Esophagus muscularis mucosa (tissue), 4 donors: ENCODE measurements at regions not wholly inside any gene's neighbourhood (a gene's known extent, or its start where the extent isn't known, plus 50 kb on each side); places are given as distances from the start of the nearest gene placed in this dataset.

ENCODE experiments used
- DNase-seq: peaks from one replicate; pipeline ENCODE4 v3.0.0-alpha.2; 2017; ENCODE audit errors: extremely low spot score
- H3K27ac ChIP-seq, 4 donors: fragments of 200-600 bp; sonication (generic); replicated peaks in 1 of 4; 1 replicate in 3 of 4; 2 replicates in 1 of 4; pipeline ENCODE4 v1.5.1; 2016 to 2019; ENCODE audit warnings: mild to moderate bottlenecking in 1 of 4
- H3K27me3 ChIP-seq, 4 donors: fragments of 200-600 bp; sonication (generic); one replicate each; pipeline versions ENCODE4 v1.5.1 to v1.6.0; 2016 to 2019
- H3K36me3 ChIP-seq, 4 donors: fragments of 200-600 bp; sonication (generic); one replicate each; pipeline ENCODE4 v1.5.1; 2016 to 2019
- H3K4me1 ChIP-seq, 4 donors: fragments of 200-600 bp; sonication (generic); one replicate each; pipeline ENCODE4 v1.5.1; 2016 to 2019
- H3K4me3 ChIP-seq, 4 donors: fragments of 200-600 bp; sonication (generic); 1 replicate in 2 of 4; 2 replicates in 2 of 4; pipeline ENCODE4 v1.5.1; 2016 to 2019; ENCODE audit warnings: mild to moderate bottlenecking in 4 of 4, moderate library complexity in 1 of 4
- H3K9me3 ChIP-seq, 4 donors: fragments of 200-600 bp; sonication (generic); 1 replicate in 3 of 4; 2 replicates in 1 of 4; pipeline ENCODE4 v1.5.1; 2016 to 2019
- CTCF ChIP-seq, 3 experiments: fragments of 200-600 bp in 2 of 3; fragments of 450-650 bp in 1 of 3; sonication (generic) in 2 of 3; IDR thresholded peaks; one replicate each; pipeline ENCODE4 v1.5.1; 2017 to 2019; ENCODE audit warnings: antibody characterized with exemption in 3 of 3, mild to moderate bottlenecking in 2 of 3, moderate library complexity in 1 of 3
- EP300 ChIP-seq: sonication (generic); formaldehyde crosslinking; IDR thresholded peaks from one replicate; pipeline ENCODE4 v1.6.1; 2017; ENCODE audit warnings: antibody characterized with exemption
- POLR2A ChIP-seq: fragments of 450-650 bp; IDR thresholded peaks from one replicate; pipeline ENCODE4 v1.6.1; 2017; ENCODE audit warnings: antibody characterized with exemption, moderate library complexity, mild to moderate bottlenecking, low read depth
- POLR2AphosphoS5 ChIP-seq, 2 donors: sonication (generic); formaldehyde crosslinking; IDR thresholded peaks; one replicate each; pipeline ENCODE4 v1.6.1; 2017; ENCODE audit warnings: antibody characterized with exemption in 2 of 2
- WGBS: methylation state at CpG from one replicate; pipeline ENCODE4 v1.1.5; 2018; 5-methylcytosine and 5-hydroxymethylcytosine counted together
- intact Hi-C: fragments of 100-400 bp; cut with DNase I; formaldehyde crosslinking; loops from one replicate; pipeline ENCODE4 v1.15.1; 2023

GRCh38 chr1:87728169-87728568 is 399.5 kb downstream of the LMO4 start:
- H3K4me3 ChIP-seq: no peak overlapping the region
- H3K27me3 ChIP-seq: no peaks in the 10 kb centered on the region
- H3K36me3 ChIP-seq: no peaks in the 10 kb centered on the region
- H3K4me1 ChIP-seq: peaks cover 0 to 5% (median 2%) of the 10 kb centered on the region in 4 donors
- WGBS: 100% methylated on average over 1 of the region's 1 CpG
- no peak overlapping the region for H3K27ac ChIP-seq
- no peak for TF ChIP-seq POLR2AphosphoS5 (IDR thresholded peaks at IDR 0.05)
- TF ChIP-seq POLR2A: no peak
- TF ChIP-seq EP300: no peak
- TF ChIP-seq CTCF (IDR thresholded peaks at IDR 0.05): no peak
- intact Hi-C loops: no loop called here
- no peaks in the 10 kb centered on the region for H3K9me3 ChIP-seq
- no peak for DNase-seq

- H3K4me3 ChIP-seq: no peak overlapping the region
- DNase-seq: no peak
- TF ChIP-seq EP300 (no peak), CTCF (IDR thresholded peaks at IDR 0.05) (no peak), POLR2AphosphoS5 (IDR thresholded peaks at IDR 0.05) (no peak), POLR2A (no peak)
- no peaks in the 10 kb centered on the region for H3K9me3 ChIP-seq
- no peak overlapping the region for H3K27ac ChIP-seq
- intact Hi-C loops: no loop called here
- no peaks in the 10 kb centered on the region for H3K36me3 ChIP-seq
- WGBS: 71% methylated on average over 9 of the region's 9 CpGs
- H3K27me3 ChIP-seq: no peaks in the 10 kb centered on the region
- peaks cover 0 to 5% (median 2%) of the 10 kb centered on the region in 4 donors for H3K4me1 ChIP-seq
These were observed 401.9 kb downstream of the LMO4 start for GRCh38 chr1:87730274-87731216.

- intact Hi-C loops: no loop called here
- H3K36me3 ChIP-seq: no peaks in the 10 kb centered on the region
- H3K27me3 ChIP-seq: no peaks in the 10 kb centered on the region
- H3K27ac ChIP-seq: no peak overlapping the region
- H3K4me3 ChIP-seq: no peak overlapping the region
- H3K9me3 ChIP-seq: no peaks in the 10 kb centered on the region
- DNase-seq: no peak
- no peak for TF ChIP-seq CTCF (IDR thresholded peaks at IDR 0.05)
- TF ChIP-seq POLR2A: no peak
- no peak for TF ChIP-seq POLR2AphosphoS5 (IDR thresholded peaks at IDR 0.05)
- TF ChIP-seq EP300: no peak
- H3K4me1 ChIP-seq: peaks cover 0 to 5% (median 2%) of the 10 kb centered on the region in 4 donors
These were observed 404.7 kb downstream of the LMO4 start for GRCh38 chr1:87733386-87733785.

- no peak for DNase-seq
- no peaks in the 10 kb centered on the region for H3K9me3 ChIP-seq
- H3K4me3 ChIP-seq: no peak overlapping the region
- no peaks in the 10 kb centered on the region for H3K27me3 ChIP-seq
- no peak overlapping the region for H3K27ac ChIP-seq
- intact Hi-C loops: no loop called here
- WGBS: 80% methylated on average over 1 of the region's 1 CpG
- H3K4me1 ChIP-seq: peaks cover 0 to 3% (median under 1%) of the 10 kb centered on the region in 4 donors
- TF ChIP-seq POLR2A: no peak
- TF ChIP-seq CTCF (IDR thresholded peaks at IDR 0.05): no peak
- no peak for TF ChIP-seq EP300
- no peak for TF ChIP-seq POLR2AphosphoS5 (IDR thresholded peaks at IDR 0.05)
- H3K36me3 ChIP-seq: no peaks in the 10 kb centered on the region
These were observed 407.1 kb downstream of the LMO4 start for GRCh38 chr1:87735750-87736149.
